GM23338 (cell line): ENCODE measurements at regions not wholly inside any gene's neighbourhood (a gene's known extent, or its start where the extent isn't known, plus 50 kb on each side); places are given as distances from the start of the nearest gene placed in this dataset.

ENCODE experiments used
- CTCF ChIP-seq, 2 experiments: fragments of 200-600 bp in 1 of 2; sonication (generic) in 1 of 2; conservative IDR thresholded peaks; 2 replicates each; pipeline versions ENCODE4 v1.5.1 to v1.6.1; 2016 to 2017; ENCODE audit warnings: antibody characterized with exemption in 2 of 2, low read depth in 2 of 2, mild to moderate bottlenecking in 2 of 2, moderate library complexity in 1 of 2
- EZH2 ChIP-seq: fragments of 200-600 bp; sonication (generic); IDR thresholded peaks from one replicate; pipeline ENCODE4 v1.8.0; 2017; ENCODE audit warnings: antibody characterized with exemption, mild to moderate bottlenecking, low read depth; ENCODE audit not compliant: unreplicated experiment
- POLR2AphosphoS5 ChIP-seq: IDR thresholded peaks from 2 replicates; pipeline ENCODE4 v1.6.1; 2016; ENCODE audit warnings: antibody characterized with exemption, low read depth

GRCh38 chr14:21915826-21916225, 242.2 kb upstream of the OR4E1 start:
- TF ChIP-seq CTCF (conservative IDR thresholded peaks at IDR 0.05; ENCODE audit: low read depth in 2 of 2) (no peak), EZH2 (no peak), POLR2AphosphoS5 (no peak)
